ENCODE measurements at regions not wholly inside any gene's neighbourhood (a gene's known extent, or its start where the extent isn't known, plus 50 kb on each side); places are given as distances from the start of the nearest gene placed in this dataset.
"Not testable (repeated sequence)": the region's sequence is repeated elsewhere in the genome, so short reads cannot be mapped to it uniquely, and the experiment has no call there.

GRCh38 chrY:24272852-24273251 is 225.0 kb upstream of the CDY1B start:
- H3K27ac Mint-ChIP-seq (ENCODE audit: low read depth); H3K9me3 Mint-ChIP-seq; H3K36me3 Mint-ChIP-seq (ENCODE audit: insufficient read depth); DNase-seq (ENCODE audit: low spot score in 2 of 2); H3K4me3 Mint-ChIP-seq; ATAC-seq (replicated peaks; ENCODE audit: extremely low read depth, poor library complexity, severe bottlenecking); H3K4me1 Mint-ChIP-seq; H3K27me3 Mint-ChIP-seq: not testable (repeated sequence)

GRCh38 chrY:24270659-24271058 is 222.8 kb upstream of the CDY1B start:
- H3K4me3 Mint-ChIP-seq; H3K27me3 Mint-ChIP-seq; ATAC-seq (replicated peaks; ENCODE audit: extremely low read depth, poor library complexity, severe bottlenecking); H3K9me3 Mint-ChIP-seq; DNase-seq (ENCODE audit: low spot score in 2 of 2); H3K27ac Mint-ChIP-seq (ENCODE audit: low read depth); H3K4me1 Mint-ChIP-seq; H3K36me3 Mint-ChIP-seq (ENCODE audit: insufficient read depth): not testable (repeated sequence)

- H3K27me3 Mint-ChIP-seq; ATAC-seq (replicated peaks; ENCODE audit: extremely low read depth, poor library complexity, severe bottlenecking); DNase-seq (ENCODE audit: low spot score in 2 of 2); H3K36me3 Mint-ChIP-seq (ENCODE audit: insufficient read depth); H3K4me3 Mint-ChIP-seq; H3K27ac Mint-ChIP-seq (ENCODE audit: low read depth); H3K4me1 Mint-ChIP-seq; H3K9me3 Mint-ChIP-seq: not testable (repeated sequence)
These were observed 214.4 kb upstream of the CDY1B start for GRCh38 chrY:24262176-24262575.

GRCh38 chrY:24261417-24261816 is 213.6 kb upstream of the CDY1B start:
- H3K4me3 Mint-ChIP-seq; H3K9me3 Mint-ChIP-seq; DNase-seq (ENCODE audit: low spot score in 2 of 2); H3K27ac Mint-ChIP-seq (ENCODE audit: low read depth); H3K36me3 Mint-ChIP-seq (ENCODE audit: insufficient read depth); H3K4me1 Mint-ChIP-seq; H3K27me3 Mint-ChIP-seq; ATAC-seq (replicated peaks; ENCODE audit: extremely low read depth, poor library complexity, severe bottlenecking): not testable (repeated sequence)

- peak; percentile 10 for ATAC-seq (replicated peaks; ENCODE audit: extremely low read depth, poor library complexity, severe bottlenecking)
- H3K27ac Mint-ChIP-seq (ENCODE audit: low read depth); H3K36me3 Mint-ChIP-seq (ENCODE audit: insufficient read depth); H3K27me3 Mint-ChIP-seq; H3K4me1 Mint-ChIP-seq; DNase-seq (ENCODE audit: low spot score in 2 of 2); H3K4me3 Mint-ChIP-seq; H3K9me3 Mint-ChIP-seq: not testable (repeated sequence)
These were observed 202.5 kb upstream of the CDY1B start for GRCh38 chrY:24250218-24250860.

Data from central memory CD8-positive, alpha-beta T cell (primary cell).